Bronchial epithelial cell (primary cell): ENCODE measurements at regions not wholly inside any gene's neighbourhood (a gene's known extent, or its start where the extent isn't known, plus 50 kb on each side); places are given as distances from the start of the nearest gene placed in this dataset.

ENCODE experiments used
- DNase-seq: peaks from one replicate; pipeline ENCODE4 v3.0.0-alpha.2; 2010; ENCODE audit warnings: low read depth
- FAIRE-seq: peaks from 2 replicates; lab custom pipeline; 2011; peaks lifted over from hg19 to GRCh38; lab: Jason Lieb, UNC
- H3K27me3 ChIP-seq: 2 replicates; pipeline ENCODE4 v1.5.1; 2011; ENCODE audit warnings: low read length; ENCODE audit not compliant: control insufficient read depth, insufficient read depth
- H3K36me3 ChIP-seq: 2 replicates; pipeline ENCODE4 v1.5.1; 2011; ENCODE audit warnings: low read length; ENCODE audit not compliant: control insufficient read depth, insufficient read depth
- H3K4me3 ChIP-seq: 2 replicates; pipeline ENCODE4 v1.5.1; 2011; ENCODE audit warnings: mild to moderate bottlenecking, low read depth, low read length, control low read depth
- TF ChIP-seq, protein P1 (sequence below): IDR thresholded peaks from 2 replicates; pipeline ENCODE4 v1.5.1; 2011; ENCODE audit warnings: mild to moderate bottlenecking, moderate library complexity, low read length, control low read depth, inconsistent platforms; ENCODE audit not compliant: insufficient read depth, severe bottlenecking

DNA sequence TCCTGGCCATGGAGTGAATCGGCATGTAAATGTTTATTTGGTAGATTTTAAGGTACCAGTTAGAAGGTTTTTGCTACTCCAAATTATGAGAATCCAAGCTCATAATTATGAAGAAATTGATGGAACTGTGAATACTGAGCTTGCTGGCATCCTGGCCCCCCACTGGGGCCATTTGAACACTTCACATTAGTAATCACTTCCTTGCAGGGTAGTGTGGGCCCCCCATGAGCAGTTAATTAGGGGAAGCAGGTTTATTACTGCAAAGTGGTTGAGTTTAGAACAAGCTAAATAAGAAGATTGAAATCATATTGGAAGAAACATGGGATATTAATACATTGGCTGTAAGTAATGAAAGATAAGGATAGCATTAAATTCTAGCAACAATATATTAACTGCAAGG, 86.7 kb downstream of the S1PR1 start:
- no peak for FAIRE-seq
- TF ChIP-seq, protein P1, sequence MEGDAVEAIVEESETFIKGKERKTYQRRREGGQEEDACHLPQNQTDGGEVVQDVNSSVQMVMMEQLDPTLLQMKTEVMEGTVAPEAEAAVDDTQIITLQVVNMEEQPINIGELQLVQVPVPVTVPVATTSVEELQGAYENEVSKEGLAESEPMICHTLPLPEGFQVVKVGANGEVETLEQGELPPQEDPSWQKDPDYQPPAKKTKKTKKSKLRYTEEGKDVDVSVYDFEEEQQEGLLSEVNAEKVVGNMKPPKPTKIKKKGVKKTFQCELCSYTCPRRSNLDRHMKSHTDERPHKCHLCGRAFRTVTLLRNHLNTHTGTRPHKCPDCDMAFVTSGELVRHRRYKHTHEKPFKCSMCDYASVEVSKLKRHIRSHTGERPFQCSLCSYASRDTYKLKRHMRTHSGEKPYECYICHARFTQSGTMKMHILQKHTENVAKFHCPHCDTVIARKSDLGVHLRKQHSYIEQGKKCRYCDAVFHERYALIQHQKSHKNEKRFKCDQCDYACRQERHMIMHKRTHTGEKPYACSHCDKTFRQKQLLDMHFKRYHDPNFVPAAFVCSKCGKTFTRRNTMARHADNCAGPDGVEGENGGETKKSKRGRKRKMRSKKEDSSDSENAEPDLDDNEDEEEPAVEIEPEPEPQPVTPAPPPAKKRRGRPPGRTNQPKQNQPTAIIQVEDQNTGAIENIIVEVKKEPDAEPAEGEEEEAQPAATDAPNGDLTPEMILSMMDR, result no peak
- Histone ChIP-seq H3K27me3 (no peaks in the 10 kb centered on the region), H3K36me3 (no peaks in the 10 kb centered on the region), H3K4me3 (no peak overlapping the region)
- DNase-seq, result no peak

DNA sequence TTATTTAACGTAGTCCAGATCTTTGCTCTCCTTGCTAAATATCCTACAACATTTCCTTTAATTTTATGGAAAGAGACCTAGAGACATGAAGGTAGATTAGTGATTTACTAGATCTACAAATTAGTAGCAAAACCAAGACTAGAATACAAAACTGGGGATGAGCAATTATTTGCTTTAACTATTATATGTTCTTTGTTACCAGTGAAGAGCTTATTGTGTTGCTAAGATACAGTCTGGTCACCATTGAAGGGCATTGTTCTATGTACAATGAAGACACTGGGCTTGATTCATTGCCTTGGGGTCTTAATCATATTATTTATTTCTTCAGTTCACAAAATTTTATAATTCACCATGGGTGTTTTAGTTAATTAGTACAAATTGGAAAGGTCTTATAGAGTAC, 88.3 kb downstream of the S1PR1 start:
- DNase-seq (no peak), FAIRE-seq (no peak)
- H3K36me3 ChIP-seq, result no peaks in the 10 kb centered on the region
- H3K4me3 ChIP-seq, result no peak overlapping the region
- H3K27me3 ChIP-seq, result no peaks in the 10 kb centered on the region
- TF ChIP-seq, protein P1, result no peak

DNA sequence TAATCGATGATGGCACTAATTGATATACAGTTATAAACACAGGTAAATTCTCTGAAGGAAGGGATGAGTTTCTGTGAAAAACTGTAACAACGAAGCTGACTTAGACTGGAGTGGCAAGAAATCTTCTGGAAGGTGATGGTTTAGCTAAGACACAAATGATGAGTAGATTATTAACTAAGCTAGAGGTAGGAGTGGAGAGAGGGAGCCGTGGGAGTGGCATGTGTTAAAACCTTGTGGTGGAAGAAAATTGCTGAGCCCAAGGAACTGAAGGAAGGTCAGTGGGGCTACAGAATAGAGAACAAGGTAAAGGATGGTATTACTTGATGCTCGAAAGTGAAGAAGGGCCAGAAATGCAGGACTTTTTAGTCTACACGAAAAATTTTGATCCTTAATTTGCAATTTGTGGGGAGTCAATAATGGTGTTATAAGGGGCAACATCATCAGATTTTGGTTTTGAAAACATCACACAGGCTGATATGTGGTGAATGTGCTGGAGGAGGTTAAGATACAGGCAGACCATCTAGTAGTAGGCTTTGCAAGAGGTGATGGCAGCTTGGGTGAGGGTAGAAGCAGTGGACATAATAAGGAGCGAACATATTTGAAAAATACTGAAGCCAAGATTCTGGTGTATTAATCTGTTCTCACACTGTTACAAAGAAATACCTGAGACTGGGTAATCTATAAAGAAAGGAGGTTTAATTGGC, 93.8 kb downstream of the S1PR1 start:
- no peak for DNase-seq
- no peaks in the 10 kb centered on the region for H3K36me3 ChIP-seq
- no peak for FAIRE-seq
- H3K27me3 ChIP-seq, result no peaks in the 10 kb centered on the region
- no peak overlapping the region for H3K4me3 ChIP-seq
- TF ChIP-seq, protein P1, result no peak

DNA sequence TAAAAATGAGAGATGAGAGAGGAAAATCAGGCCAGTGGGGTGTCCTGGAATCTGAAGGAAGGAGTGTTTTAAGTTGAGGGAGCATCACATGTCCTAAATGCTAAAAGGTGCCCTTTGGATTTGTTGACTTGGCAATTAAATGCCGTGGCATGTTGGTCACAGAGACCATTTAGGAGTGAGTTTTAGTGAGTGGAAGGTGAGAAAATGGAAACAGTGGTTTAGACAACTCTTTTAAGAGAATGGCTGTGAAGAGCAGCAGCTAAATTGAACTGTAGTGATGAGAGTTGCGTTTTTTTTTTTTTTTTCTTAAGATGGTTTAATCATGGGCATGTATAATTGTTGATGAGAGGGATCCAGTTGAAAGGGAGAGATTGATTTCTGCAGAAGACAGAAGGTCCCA, 95.0 kb downstream of the S1PR1 start:
- FAIRE-seq (no peak), DNase-seq (no peak)
- H3K4me3 ChIP-seq, result no peak overlapping the region
- TF ChIP-seq, protein P1, result no peak
- H3K36me3 ChIP-seq, result no peaks in the 10 kb centered on the region
- no peaks in the 10 kb centered on the region for H3K27me3 ChIP-seq

DNA sequence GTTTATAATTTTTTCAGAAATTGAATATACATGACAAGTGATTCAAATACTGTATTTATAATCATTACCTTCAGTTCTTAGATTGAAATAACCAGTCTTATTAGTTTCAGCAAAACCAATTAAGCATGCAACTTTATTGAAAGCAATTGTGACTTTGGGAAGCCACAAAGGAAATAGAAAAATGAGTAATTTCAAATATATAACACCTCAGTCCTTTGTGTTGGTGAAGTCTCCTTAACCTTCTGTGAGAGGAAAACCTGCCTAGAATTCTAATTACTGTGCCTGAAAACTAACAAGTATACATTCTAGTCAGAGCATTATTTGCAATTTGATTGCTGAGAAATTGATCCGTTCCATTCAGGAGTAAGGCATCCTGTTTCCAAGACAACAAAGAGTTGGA, 95.8 kb downstream of the S1PR1 start:
- DNase-seq (no peak), FAIRE-seq (no peak)
- TF ChIP-seq, protein P1, result no peak
- no peaks in the 10 kb centered on the region for H3K36me3 ChIP-seq
- no peaks in the 10 kb centered on the region for H3K27me3 ChIP-seq
- no peak overlapping the region for H3K4me3 ChIP-seq

- FAIRE-seq (no peak), DNase-seq (no peak)
- TF ChIP-seq, protein P1, result no peak
- no peaks in the 10 kb centered on the region for H3K27me3 ChIP-seq
- no peak overlapping the region for H3K4me3 ChIP-seq
- no peaks in the 10 kb centered on the region for H3K36me3 ChIP-seq
These were observed 96.4 kb downstream of the S1PR1 start for GRCh38 chr1:101333186-101333585.
